Activated CD8-positive, alpha-beta memory T cell treated with anti-CD3 and anti-CD28 coated beads for 48 hours (primary cell): ENCODE measurements at regions not wholly inside any gene's neighbourhood (a gene's known extent, or its start where the extent isn't known, plus 50 kb on each side); places are given as distances from the start of the nearest gene placed in this dataset.

Source experiments
- DNase-seq, 3 experiments: peaks; one replicate each; pipeline ENCODE4 v3.0.0-alpha.2; 2020; ENCODE audit warnings: low read depth in 2 of 3, low spot score in 2 of 3

- DNase-seq = no peak
Observed at GRCh38 chr2:11988691-11989353, 242.4 kb downstream of the LPIN1 start.

GRCh38 chr2:11989354-11989703 is 242.9 kb downstream of the LPIN1 start:
- no peak for DNase-seq

GRCh38 chr2:11990576-11990975 is 244.1 kb downstream of the LPIN1 start:
- no peak for DNase-seq

- no peak for DNase-seq
Observed at GRCh38 chr2:11993749-11994148, 247.3 kb downstream of the LPIN1 start.

- DNase-seq = no peak
Observed at GRCh38 chr2:11995456-11995855, 249.0 kb downstream of the LPIN1 start.

- DNase-seq = no peak
Observed at GRCh38 chr2:11996618-11997017, 250.2 kb downstream of the LPIN1 start.

GRCh38 chr2:11997142-11997541 is 250.7 kb downstream of the LPIN1 start:
- no peak for DNase-seq

- no peak for DNase-seq
Observed at GRCh38 chr2:11998218-11998617, 251.8 kb downstream of the LPIN1 start.

GRCh38 chr2:11998626-11999378 is 252.4 kb downstream of the LPIN1 start:
- no peak for DNase-seq

GRCh38 chr2:12001621-12002020 is 255.2 kb downstream of the LPIN1 start:
- no peak for DNase-seq

- DNase-seq = no peak
Observed at GRCh38 chr2:12002215-12002614, 255.8 kb downstream of the LPIN1 start.

GRCh38 chr2:12004713-12005112 is 258.3 kb downstream of the LPIN1 start:
- DNase-seq = no peak

- peak; percentile 12 to 52 (median 21) for DNase-seq
Observed at GRCh38 chr2:12005886-12006681, 259.7 kb downstream of the LPIN1 start.

- no peak for DNase-seq
Observed at GRCh38 chr2:12006850-12007249, 260.4 kb downstream of the LPIN1 start.

- DNase-seq = no peak
Observed at GRCh38 chr2:12007282-12007681, 260.9 kb downstream of the LPIN1 start.

- DNase-seq = no peak
Observed at GRCh38 chr2:12008425-12009061, 262.1 kb downstream of the LPIN1 start.

- no peak for DNase-seq
Observed at GRCh38 chr2:12009323-12009905, 263.0 kb downstream of the LPIN1 start.

- no peak for DNase-seq
Observed at GRCh38 chr2:12010059-12010458, 263.6 kb downstream of the LPIN1 start.

- DNase-seq = no peak
Observed at GRCh38 chr2:12010779-12011178, 264.3 kb downstream of the LPIN1 start.

GRCh38 chr2:12014088-12014960 is 267.9 kb downstream of the LPIN1 start:
- DNase-seq = no peak
